HepG2 (cell line): ENCODE measurements at regions not wholly inside any gene's neighbourhood (a gene's known extent, or its start where the extent isn't known, plus 50 kb on each side); places are given as distances from the start of the nearest gene placed in this dataset.

ENCODE experiments used
- ATAC-seq: fragments of 200-7000 bp; cut with Tn5 transposase; 3 replicates; pipeline ENCODE4 v1.9.1; 2020; ENCODE audit warnings: mild to moderate bottlenecking, moderate library complexity
- BruUV-seq: library from RNA; stranded (reverse); fragments of 400-500 nt; replicated peaks from 2 replicates; lab custom pipeline; 2021; lab: Mats Ljungman, UMichigan
- CTCF ChIA-PET: fragments of 300-600 bp; formaldehyde crosslinking; extraction: SDS; loops from one replicate; lab custom pipeline; 2021; ENCODE audit warnings: low total read pairs, inconsistent platforms, low intra/inter-chr PET ratio; lab: Yijun Ruan, JAX
- POLR2A ChIA-PET: fragments of 350-600 bp; sonication (Branson Sonifier 250); formaldehyde crosslinking; loops from one replicate; lab custom pipeline; 2020; ENCODE audit warnings: antibody characterized with exemption, inconsistent platforms; lab: Yijun Ruan, JAX
- DNase-seq: peaks from one replicate; pipeline ENCODE4 v3.0.0-alpha.2; 2015; ENCODE audit warnings: low spot score
- FAIRE-seq: peaks from 3 replicates; lab custom pipeline; 2011; peaks lifted over from hg19 to GRCh38; lab: Jason Lieb, UNC
- H2AFZ ChIP-seq: one replicate; pipeline ENCODE4 v1.6.1; 2011; ENCODE audit warnings: low read length, inconsistent platforms
- H3K27ac ChIP-seq: fragments of 300-600 bp; 3 replicates; pipeline ENCODE4 v1.8.0; 2011; ENCODE audit warnings: mixed run types, mild to moderate bottlenecking, mixed read lengths, low read length, inconsistent platforms; ENCODE audit not compliant: insufficient read depth; ENCODE audit errors: extremely low read length
- H3K27me3 ChIP-seq, 2 experiments: fragments of 200-600 bp in 1 of 2; 2 replicates in 1 of 2; 3 replicates in 1 of 2; pipeline versions ENCODE4 v1.6.0 to v1.8.0; 2011; ENCODE audit warnings: low read length in 2 of 2, mild to moderate bottlenecking in 2 of 2, moderate library complexity in 2 of 2, inconsistent platforms in 1 of 2; ENCODE audit not compliant: insufficient read depth in 2 of 2, control insufficient read depth in 1 of 2
- H3K36me3 ChIP-seq, 2 experiments: fragments of 200-600 bp in 1 of 2; replicated peaks in 1 of 2; 2 replicates in 1 of 2; 3 replicates in 1 of 2; pipeline versions ENCODE4 v1.5.1 to v1.8.0; 2011; ENCODE audit warnings: low read length in 2 of 2, inconsistent platforms in 1 of 2; ENCODE audit not compliant: insufficient read depth in 2 of 2, control insufficient read depth in 1 of 2
- H3K4me1 ChIP-seq: 2 replicates; pipeline ENCODE4 v1.5.1; 2012; ENCODE audit warnings: low read length, inconsistent platforms; ENCODE audit not compliant: insufficient read depth
- H3K4me2 ChIP-seq: 2 replicates; pipeline ENCODE4 v1.6.0; 2011; ENCODE audit warnings: low read depth, low read length, inconsistent platforms
- H3K4me3 ChIP-seq, 3 experiments: fragments of 200-600 bp in 1 of 3; sonication (generic), shearing (Covaris generic) in 1 of 3; replicated peaks in 1 of 3; 2 replicates each; pipeline ENCODE4 v1.5.1; 2011 to 2016; ENCODE audit warnings: low read length in 3 of 3, inconsistent platforms in 2 of 3, low read depth in 2 of 3, mild to moderate bottlenecking in 2 of 3, control low read depth in 1 of 3, mixed read lengths in 1 of 3; ENCODE audit not compliant: insufficient read depth in 1 of 3
- H3K79me2 ChIP-seq: one replicate; pipeline ENCODE4 v1.6.1; 2011; ENCODE audit warnings: low read length, inconsistent platforms; ENCODE audit not compliant: insufficient read depth
- H3K9ac ChIP-seq: 2 replicates; pipeline ENCODE4 v1.6.0; 2011; ENCODE audit warnings: mild to moderate bottlenecking, low read depth, low read length, inconsistent platforms; ENCODE audit not compliant: insufficient read depth
- H3K9me3 ChIP-seq: 2 replicates; pipeline ENCODE4 v1.5.1; 2012; ENCODE audit warnings: mild to moderate bottlenecking, low read length
- H4K20me1 ChIP-seq: 2 replicates; pipeline ENCODE4 v1.6.0; 2011; ENCODE audit warnings: inconsistent platforms, mild to moderate bottlenecking, low read length, moderate library complexity; ENCODE audit not compliant: insufficient read depth
- KDM3A ChIP-seq: IDR thresholded peaks from 2 replicates; pipeline ENCODE4 v1.6.1; 2018; ENCODE audit warnings: low read depth, missing compliant biosample characterization
- NFRKB ChIP-seq: fragments of 450-650 bp; IDR thresholded peaks from 2 replicates; pipeline ENCODE4 v1.6.1; 2017
- SSRP1 ChIP-seq: IDR thresholded peaks from 2 replicates; pipeline ENCODE4 v1.6.1; 2016; ENCODE audit warnings: control low read depth
- TOPORS ChIP-seq: sonication (generic); formaldehyde crosslinking; IDR thresholded peaks from 2 replicates; pipeline ENCODE4 v1.8.0; 2023; ENCODE audit warnings: mild to moderate bottlenecking, missing genetic modification reagents
- ZNF878 ChIP-seq: sonication (generic); formaldehyde crosslinking; IDR thresholded peaks from 2 replicates; pipeline ENCODE4 v1.8.1; 2023; ENCODE audit warnings: mild to moderate bottlenecking, missing genetic modification reagents, moderate library complexity
- in situ Hi-C: cut with HindIII; loops from 2 replicates; pipeline ENCODE4 v1.10.0; 2017; ENCODE audit warnings: low pct_unique_long_range_greater_than_20kb; ENCODE audit not compliant: extremely low pct_ligation_motif_present
- intact Hi-C: fragments of 100-400 bp; cut with micrococcal nuclease; formaldehyde crosslinking; loops from one replicate; pipeline ENCODE4 v1.10.0; 2022; ENCODE audit not compliant: unreplicated experiment
- TF ChIP-seq, protein P1 (sequence below): IDR thresholded peaks from 2 replicates; pipeline ENCODE4 v1.6.1; 2016; ENCODE audit warnings: low read depth, missing genetic modification reagents, missing compliant biosample characterization

DNA sequence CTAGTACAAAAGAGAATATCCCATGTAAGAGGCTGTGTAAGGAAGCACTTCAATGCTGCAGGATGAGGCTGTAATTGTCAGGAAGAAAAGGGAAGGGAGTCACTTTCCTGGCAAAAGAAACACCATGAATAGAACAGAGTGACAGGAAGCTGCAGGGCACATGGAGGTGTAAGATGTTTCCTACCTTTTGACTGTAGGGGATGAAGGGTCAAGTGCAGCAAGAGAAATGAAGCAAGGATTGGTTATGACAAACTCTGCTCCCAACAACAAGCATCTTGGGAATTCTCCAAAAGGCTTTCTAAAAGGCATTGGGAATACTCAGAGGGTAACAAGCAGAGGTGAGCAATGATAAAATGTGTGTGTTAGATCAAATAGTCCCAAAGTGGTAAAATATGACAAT is 74.3 kb upstream of the NPY2R start:
- no peak overlapping the region for H3K4me2 ChIP-seq
- FAIRE-seq (no peak), DNase-seq (no peak), ATAC-seq (no peak)
- in situ Hi-C loops: no loop called here
- H3K4me1 ChIP-seq: no peaks in the 10 kb centered on the region
- H3K27ac ChIP-seq: no peak overlapping the region
- no peak overlapping the region for H3K9ac ChIP-seq
- CTCF ChIA-PET: no interaction called here
- no peaks in the 10 kb centered on the region for H3K27me3 ChIP-seq
- intact Hi-C loops: no loop called here
- H3K79me2 ChIP-seq: no peaks in the 10 kb centered on the region
- H4K20me1 ChIP-seq: no peaks in the 10 kb centered on the region
- no peaks in the 10 kb centered on the region for H3K9me3 ChIP-seq
- POLR2A ChIA-PET: no interaction called here
- TF ChIP-seq, protein P1, sequence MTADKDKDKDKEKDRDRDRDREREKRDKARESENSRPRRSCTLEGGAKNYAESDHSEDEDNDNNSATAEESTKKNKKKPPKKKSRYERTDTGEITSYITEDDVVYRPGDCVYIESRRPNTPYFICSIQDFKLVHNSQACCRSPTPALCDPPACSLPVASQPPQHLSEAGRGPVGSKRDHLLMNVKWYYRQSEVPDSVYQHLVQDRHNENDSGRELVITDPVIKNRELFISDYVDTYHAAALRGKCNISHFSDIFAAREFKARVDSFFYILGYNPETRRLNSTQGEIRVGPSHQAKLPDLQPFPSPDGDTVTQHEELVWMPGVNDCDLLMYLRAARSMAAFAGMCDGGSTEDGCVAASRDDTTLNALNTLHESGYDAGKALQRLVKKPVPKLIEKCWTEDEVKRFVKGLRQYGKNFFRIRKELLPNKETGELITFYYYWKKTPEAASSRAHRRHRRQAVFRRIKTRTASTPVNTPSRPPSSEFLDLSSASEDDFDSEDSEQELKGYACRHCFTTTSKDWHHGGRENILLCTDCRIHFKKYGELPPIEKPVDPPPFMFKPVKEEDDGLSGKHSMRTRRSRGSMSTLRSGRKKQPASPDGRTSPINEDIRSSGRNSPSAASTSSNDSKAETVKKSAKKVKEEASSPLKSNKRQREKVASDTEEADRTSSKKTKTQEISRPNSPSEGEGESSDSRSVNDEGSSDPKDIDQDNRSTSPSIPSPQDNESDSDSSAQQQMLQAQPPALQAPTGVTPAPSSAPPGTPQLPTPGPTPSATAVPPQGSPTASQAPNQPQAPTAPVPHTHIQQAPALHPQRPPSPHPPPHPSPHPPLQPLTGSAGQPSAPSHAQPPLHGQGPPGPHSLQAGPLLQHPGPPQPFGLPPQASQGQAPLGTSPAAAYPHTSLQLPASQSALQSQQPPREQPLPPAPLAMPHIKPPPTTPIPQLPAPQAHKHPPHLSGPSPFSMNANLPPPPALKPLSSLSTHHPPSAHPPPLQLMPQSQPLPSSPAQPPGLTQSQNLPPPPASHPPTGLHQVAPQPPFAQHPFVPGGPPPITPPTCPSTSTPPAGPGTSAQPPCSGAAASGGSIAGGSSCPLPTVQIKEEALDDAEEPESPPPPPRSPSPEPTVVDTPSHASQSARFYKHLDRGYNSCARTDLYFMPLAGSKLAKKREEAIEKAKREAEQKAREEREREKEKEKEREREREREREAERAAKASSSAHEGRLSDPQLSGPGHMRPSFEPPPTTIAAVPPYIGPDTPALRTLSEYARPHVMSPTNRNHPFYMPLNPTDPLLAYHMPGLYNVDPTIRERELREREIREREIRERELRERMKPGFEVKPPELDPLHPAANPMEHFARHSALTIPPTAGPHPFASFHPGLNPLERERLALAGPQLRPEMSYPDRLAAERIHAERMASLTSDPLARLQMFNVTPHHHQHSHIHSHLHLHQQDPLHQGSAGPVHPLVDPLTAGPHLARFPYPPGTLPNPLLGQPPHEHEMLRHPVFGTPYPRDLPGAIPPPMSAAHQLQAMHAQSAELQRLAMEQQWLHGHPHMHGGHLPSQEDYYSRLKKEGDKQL: no peak
- no peak for TF ChIP-seq SSRP1 (CRISPR knock-in tag)
- TF ChIP-seq KDM3A (CRISPR knock-in tag): no peak
- no peak for TF ChIP-seq NFRKB
- no peak for TF ChIP-seq ZNF878 (CRISPR knock-in tag)
- TF ChIP-seq TOPORS (CRISPR knock-in tag): no peak
- H3K36me3 ChIP-seq: no peaks in the 10 kb centered on the region
- no TSS peak for BruUV-seq
- H3K4me3 ChIP-seq: no peak overlapping the region
- no peak overlapping the region for H2AFZ ChIP-seq
